IMR-90 (cell line): ENCODE measurements at regions not wholly inside any gene's neighbourhood (a gene's known extent, or its start where the extent isn't known, plus 50 kb on each side); places are given as distances from the start of the nearest gene placed in this dataset.

ENCODE experiments used
- ATAC-seq: fragments of 200-7000 bp; cut with Tn5 transposase; 2 replicates; pipeline ENCODE4 v1.9.1; 2020; ENCODE audit warnings: low read depth, mild to moderate bottlenecking, moderate library complexity
- BruUV-seq: library from RNA; stranded (reverse); fragments of 400-500 nt; replicated peaks from 2 replicates; lab custom pipeline; 2021; lab: Mats Ljungman, UMichigan
- CTCF ChIA-PET: fragments of 300-600 bp; formaldehyde crosslinking; extraction: SDS; loops from one replicate; lab custom pipeline; 2021; ENCODE audit warnings: antibody characterized with exemption; lab: Yijun Ruan, JAX
- POLR2A ChIA-PET: fragments of 300-600 bp; sonication (Branson Sonifier 250); formaldehyde crosslinking; loops from one replicate; lab custom pipeline; 2022; ENCODE audit warnings: antibody characterized with exemption; ENCODE audit not compliant: unreplicated experiment; lab: Charles Lee
- DNase-seq: peaks from one replicate; pipeline ENCODE4 v3.0.0; 2013
- H2AFZ ChIP-seq: replicated peaks from 2 replicates; pipeline ENCODE3; 2013; ENCODE audit warnings: low read length, mild to moderate bottlenecking; ENCODE audit not compliant: poor library complexity
- H2AK5ac ChIP-seq: 2 replicates; pipeline ENCODE4 v1.6.1; 2013; ENCODE audit warnings: low read depth, low read length, inconsistent platforms
- H2AK9ac ChIP-seq: replicated peaks from 2 replicates; pipeline ENCODE3; 2013; ENCODE audit warnings: mild to moderate bottlenecking, low read depth, low read length, moderate library complexity; ENCODE audit not compliant: poor library complexity
- H2BK120ac ChIP-seq: 2 replicates; pipeline ENCODE4 v1.6.1; 2013; ENCODE audit warnings: low read depth, low read length, inconsistent platforms
- H2BK15ac ChIP-seq: 3 replicates; pipeline ENCODE4 v1.6.1; 2013; ENCODE audit warnings: low read depth, low read length, inconsistent platforms
- H2BK20ac ChIP-seq: 2 replicates; pipeline ENCODE4 v1.6.1; 2013; ENCODE audit warnings: low read depth, mild to moderate bottlenecking, inconsistent platforms, low read length, moderate library complexity
- H2BK5ac ChIP-seq: 2 replicates; pipeline ENCODE4 v1.6.1; 2013; ENCODE audit warnings: mild to moderate bottlenecking, low read depth, low read length, inconsistent platforms; ENCODE audit not compliant: poor library complexity, severe bottlenecking
- H3K14ac ChIP-seq: replicated peaks from 2 replicates; pipeline ENCODE4 v1.6.1; 2013; ENCODE audit warnings: low read depth, low read length, inconsistent platforms
- H3K18ac ChIP-seq: 2 replicates; pipeline ENCODE4 v1.6.1; 2013; ENCODE audit warnings: low read depth, low read length, control low read depth
- H3K23ac ChIP-seq: 2 replicates; pipeline ENCODE4 v1.6.1; 2013; ENCODE audit warnings: low read depth, low read length, inconsistent platforms
- H3K27ac ChIP-seq: 2 replicates; pipeline ENCODE4 v1.5.1; 2013; ENCODE audit warnings: mild to moderate bottlenecking, control low read depth, low read length; ENCODE audit not compliant: insufficient read depth
- H3K27me3 ChIP-seq: 2 replicates; pipeline ENCODE4 v1.6.1; 2013; ENCODE audit warnings: low read length; ENCODE audit not compliant: control insufficient read depth, insufficient read depth
- H3K36me3 ChIP-seq: 2 replicates; pipeline ENCODE4 v1.6.1; 2013; ENCODE audit warnings: low read length, mixed read lengths; ENCODE audit not compliant: control insufficient read depth, insufficient read depth
- H3K4ac ChIP-seq: 2 replicates; pipeline ENCODE4 v1.6.1; 2013; ENCODE audit warnings: low read depth, low read length, inconsistent platforms
- H3K4me1 ChIP-seq: 2 replicates; pipeline ENCODE4 v1.6.1; 2013; ENCODE audit warnings: low read length, mixed read lengths; ENCODE audit not compliant: control insufficient read depth, insufficient read depth
- H3K4me2 ChIP-seq: 2 replicates; pipeline ENCODE4 v1.6.1; 2013; ENCODE audit warnings: low read depth, mild to moderate bottlenecking, control low read depth, low read length, moderate library complexity
- H3K4me3 ChIP-seq: 2 replicates; pipeline ENCODE4 v1.5.1; 2013; ENCODE audit warnings: low read depth, mild to moderate bottlenecking, control low read depth, low read length, moderate library complexity; ENCODE audit not compliant: insufficient read depth
- H3K56ac ChIP-seq: 2 replicates; pipeline ENCODE4 v1.6.1; 2013; ENCODE audit warnings: low read length, inconsistent platforms; ENCODE audit not compliant: insufficient read depth; ENCODE audit errors: extremely low read depth
- H3K79me1 ChIP-seq, 2 experiments: 2 replicates each; pipeline ENCODE4 v1.6.1; 2013; ENCODE audit warnings: low read length in 2 of 2, inconsistent platforms in 1 of 2, low read depth in 1 of 2
- H3K9ac ChIP-seq: 2 replicates; pipeline ENCODE4 v1.6.1; 2013; ENCODE audit warnings: low read depth, low read length, control low read depth
- H3K9me1 ChIP-seq: 2 replicates; pipeline ENCODE4 v1.6.1; 2013; ENCODE audit warnings: low read length, inconsistent platforms; ENCODE audit not compliant: insufficient read depth
- H3K9me3 ChIP-seq: 2 replicates; pipeline ENCODE4 v1.6.1; 2013; ENCODE audit warnings: low read length; ENCODE audit not compliant: control insufficient read depth, insufficient read depth
- H4K20me1 ChIP-seq: 2 replicates; pipeline ENCODE4 v1.6.1; 2013; ENCODE audit warnings: low read length, inconsistent platforms; ENCODE audit not compliant: insufficient read depth
- H4K5ac ChIP-seq: 2 replicates; pipeline ENCODE4 v1.6.1; 2013; ENCODE audit warnings: mild to moderate bottlenecking, low read depth, low read length, control low read depth
- H4K8ac ChIP-seq, 2 experiments: 2 replicates each; pipeline ENCODE4 v1.6.1; 2013; ENCODE audit warnings: low read depth in 2 of 2, low read length in 2 of 2, control low read depth in 1 of 2, inconsistent platforms in 1 of 2
- H4K91ac ChIP-seq: 2 replicates; pipeline ENCODE4 v1.6.1; 2013; ENCODE audit warnings: low read depth, low read length, inconsistent platforms; ENCODE audit not compliant: insufficient read depth
- BHLHE40 ChIP-seq: fragments of 150-350 bp; IDR thresholded peaks from 2 replicates; pipeline ENCODE4 v1.6.1; 2016; ENCODE audit warnings: mild to moderate bottlenecking, low read depth, low read length
- CEBPB ChIP-seq: IDR thresholded peaks from 2 replicates; pipeline ENCODE4 v1.6.1; 2012; ENCODE audit warnings: low read depth, low read length, improper control_type of control experiment
- CHD1 ChIP-seq: IDR thresholded peaks from 2 replicates; pipeline ENCODE4 v1.6.1; 2012; ENCODE audit warnings: low read depth, low read length, improper control_type of control experiment
- ELK1 ChIP-seq: fragments of 150-350 bp; IDR thresholded peaks from 2 replicates; pipeline ENCODE4 v1.6.1; 2016; ENCODE audit warnings: low read depth, mild to moderate bottlenecking, low read length, moderate library complexity, borderline replicate concordance
- FOS ChIP-seq: fragments of 150-350 bp; IDR thresholded peaks from 2 replicates; pipeline ENCODE4 v1.6.1; 2016; ENCODE audit warnings: low read depth, low read length
- MAFK ChIP-seq: IDR thresholded peaks from 2 replicates; pipeline ENCODE4 v1.6.1; 2012; ENCODE audit warnings: low read depth, low read length, improper control_type of control experiment
- MAZ ChIP-seq: IDR thresholded peaks from 2 replicates; pipeline ENCODE4 v1.6.1; 2012; ENCODE audit warnings: low read depth, mild to moderate bottlenecking, low read length, improper control_type of control experiment, moderate library complexity, borderline replicate concordance
- MXI1 ChIP-seq: IDR thresholded peaks from 2 replicates; pipeline ENCODE4 v1.6.1; 2012; ENCODE audit warnings: low read depth, mild to moderate bottlenecking, low read length, moderate library complexity, borderline replicate concordance
- NFE2L2 ChIP-seq: fragments of 150-350 bp; IDR thresholded peaks from 2 replicates; pipeline ENCODE4 v1.6.1; 2016; ENCODE audit warnings: low read depth, mild to moderate bottlenecking, low read length
- POLR2A ChIP-seq: IDR thresholded peaks from 2 replicates; pipeline ENCODE4 v1.6.1; 2012; ENCODE audit warnings: mild to moderate bottlenecking, low read depth, low read length
- RAD21 ChIP-seq: IDR thresholded peaks from 2 replicates; pipeline ENCODE4 v1.6.1; 2012; ENCODE audit warnings: low read length, improper control_type of control experiment
- RCOR1 ChIP-seq: IDR thresholded peaks from 2 replicates; pipeline ENCODE4 v1.6.1; 2012; ENCODE audit warnings: mild to moderate bottlenecking, low read length, improper control_type of control experiment; ENCODE audit not compliant: insufficient replicate concordance
- RFX5 ChIP-seq: IDR thresholded peaks from 2 replicates; pipeline ENCODE4 v1.8.0; 2012; ENCODE audit warnings: low read depth, mild to moderate bottlenecking, low read length, moderate library complexity
- SMC3 ChIP-seq: fragments of 150-350 bp; IDR thresholded peaks from 2 replicates; pipeline ENCODE4 v1.6.1; 2016; ENCODE audit warnings: low read depth, mild to moderate bottlenecking, antibody characterized with exemption, low read length, moderate library complexity
- dilution Hi-C: fragments of 300-500 bp; cut with HindIII; formaldehyde crosslinking; loops from one replicate; pipeline ENCODE4 v1.14.3; 2018; ENCODE audit warnings: low sequenced_read_pairs; ENCODE audit not compliant: unreplicated experiment
- in situ Hi-C: fragments of 300-500 bp; cut with MboI; formaldehyde crosslinking; loops from 3 replicates; pipeline ENCODE4 v1.14.3; 2019; ENCODE audit warnings: low sequenced_read_pairs, inconsistent platforms, mixed read lengths
- intact Hi-C: fragments of 100-400 bp; cut with micrococcal nuclease; formaldehyde crosslinking; loops from 2 replicates; pipeline ENCODE4 v1.10.0; 2022
- TF ChIP-seq, protein P1 (sequence below): conservative IDR thresholded peaks from 2 replicates; pipeline ENCODE4 v1.5.1; 2012; ENCODE audit warnings: mild to moderate bottlenecking, low read depth, low read length, improper control_type of control experiment
- TF ChIP-seq, protein P2 (sequence below): fragments of 150-350 bp; IDR thresholded peaks from 2 replicates; pipeline ENCODE4 v1.6.1; 2017; ENCODE audit warnings: mild to moderate bottlenecking, antibody characterized with exemption, low read length, low read depth

- CTCF ChIA-PET: no interaction called here
- POLR2A ChIA-PET: no interaction called here
These were observed 424.1 kb upstream of the DACH1 start for GRCh38 chr13:72290962-72291681.

More at GRCh38 chr13:72290962-72291681, 424.1 kb upstream of the DACH1 start:
- TF ChIP-seq MAZ (no peak), BHLHE40 (no peak), ELK1 (no peak), SMC3 (no peak), POLR2A (no peak), CEBPB (no peak), CHD1 (no peak), FOS (no peak), NFE2L2 (no peak), RAD21 (no peak), RCOR1 (no peak), MAFK (no peak), MXI1 (no peak), RFX5 (no peak)
- TF ChIP-seq, protein P1, sequence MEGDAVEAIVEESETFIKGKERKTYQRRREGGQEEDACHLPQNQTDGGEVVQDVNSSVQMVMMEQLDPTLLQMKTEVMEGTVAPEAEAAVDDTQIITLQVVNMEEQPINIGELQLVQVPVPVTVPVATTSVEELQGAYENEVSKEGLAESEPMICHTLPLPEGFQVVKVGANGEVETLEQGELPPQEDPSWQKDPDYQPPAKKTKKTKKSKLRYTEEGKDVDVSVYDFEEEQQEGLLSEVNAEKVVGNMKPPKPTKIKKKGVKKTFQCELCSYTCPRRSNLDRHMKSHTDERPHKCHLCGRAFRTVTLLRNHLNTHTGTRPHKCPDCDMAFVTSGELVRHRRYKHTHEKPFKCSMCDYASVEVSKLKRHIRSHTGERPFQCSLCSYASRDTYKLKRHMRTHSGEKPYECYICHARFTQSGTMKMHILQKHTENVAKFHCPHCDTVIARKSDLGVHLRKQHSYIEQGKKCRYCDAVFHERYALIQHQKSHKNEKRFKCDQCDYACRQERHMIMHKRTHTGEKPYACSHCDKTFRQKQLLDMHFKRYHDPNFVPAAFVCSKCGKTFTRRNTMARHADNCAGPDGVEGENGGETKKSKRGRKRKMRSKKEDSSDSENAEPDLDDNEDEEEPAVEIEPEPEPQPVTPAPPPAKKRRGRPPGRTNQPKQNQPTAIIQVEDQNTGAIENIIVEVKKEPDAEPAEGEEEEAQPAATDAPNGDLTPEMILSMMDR: no peak
- TF ChIP-seq, protein P2, sequence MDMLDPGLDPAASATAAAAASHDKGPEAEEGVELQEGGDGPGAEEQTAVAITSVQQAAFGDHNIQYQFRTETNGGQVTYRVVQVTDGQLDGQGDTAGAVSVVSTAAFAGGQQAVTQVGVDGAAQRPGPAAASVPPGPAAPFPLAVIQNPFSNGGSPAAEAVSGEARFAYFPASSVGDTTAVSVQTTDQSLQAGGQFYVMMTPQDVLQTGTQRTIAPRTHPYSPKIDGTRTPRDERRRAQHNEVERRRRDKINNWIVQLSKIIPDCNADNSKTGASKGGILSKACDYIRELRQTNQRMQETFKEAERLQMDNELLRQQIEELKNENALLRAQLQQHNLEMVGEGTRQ: no peak
- no peaks in the 10 kb centered on the region for H3K27me3 ChIP-seq
- no peak overlapping the region for H3K4me2 ChIP-seq
- no peaks in the 10 kb centered on the region for H3K9me1 ChIP-seq
- dilution Hi-C loops (no loop called here), intact Hi-C loops (no loop called here), in situ Hi-C loops (no loop called here)
- H2BK20ac ChIP-seq: no peak overlapping the region
- no peak overlapping the region for H3K23ac ChIP-seq
- BruUV-seq: no TSS peak
- no peak overlapping the region for H2BK15ac ChIP-seq
- H2BK120ac ChIP-seq: no peak overlapping the region
- H4K5ac ChIP-seq: no peak overlapping the region
- no peak overlapping the region for H2AK9ac ChIP-seq
- peaks cover 4% of the 10 kb centered on the region; the same call in 1 of the 2 replicates for H3K9me3 ChIP-seq
- no peak overlapping the region for H3K4ac ChIP-seq
- no peaks in the 10 kb centered on the region for H4K20me1 ChIP-seq
- no peak overlapping the region for H2AFZ ChIP-seq
- no peak overlapping the region for H3K27ac ChIP-seq
- no peak overlapping the region for H4K91ac ChIP-seq
- H3K79me1 ChIP-seq: no peaks in the 10 kb centered on the region
- H3K18ac ChIP-seq: no peak overlapping the region
- no peak overlapping the region for H3K14ac ChIP-seq
- H3K36me3 ChIP-seq: no peaks in the 10 kb centered on the region
- no peaks in the 10 kb centered on the region for H3K4me1 ChIP-seq
- no peak overlapping the region for H3K56ac ChIP-seq
- no peak overlapping the region for H2BK5ac ChIP-seq
- H2AK5ac ChIP-seq: no peak overlapping the region
- no peak overlapping the region for H3K4me3 ChIP-seq
- no peak overlapping the region for H4K8ac ChIP-seq
- DNase-seq (no peak), ATAC-seq (no peak)
- H3K9ac ChIP-seq: no peak overlapping the region
